ENCODE measurements at regions not wholly inside any gene's neighbourhood (a gene's known extent, or its start where the extent isn't known, plus 50 kb on each side); places are given as distances from the start of the nearest gene placed in this dataset.

DNA sequence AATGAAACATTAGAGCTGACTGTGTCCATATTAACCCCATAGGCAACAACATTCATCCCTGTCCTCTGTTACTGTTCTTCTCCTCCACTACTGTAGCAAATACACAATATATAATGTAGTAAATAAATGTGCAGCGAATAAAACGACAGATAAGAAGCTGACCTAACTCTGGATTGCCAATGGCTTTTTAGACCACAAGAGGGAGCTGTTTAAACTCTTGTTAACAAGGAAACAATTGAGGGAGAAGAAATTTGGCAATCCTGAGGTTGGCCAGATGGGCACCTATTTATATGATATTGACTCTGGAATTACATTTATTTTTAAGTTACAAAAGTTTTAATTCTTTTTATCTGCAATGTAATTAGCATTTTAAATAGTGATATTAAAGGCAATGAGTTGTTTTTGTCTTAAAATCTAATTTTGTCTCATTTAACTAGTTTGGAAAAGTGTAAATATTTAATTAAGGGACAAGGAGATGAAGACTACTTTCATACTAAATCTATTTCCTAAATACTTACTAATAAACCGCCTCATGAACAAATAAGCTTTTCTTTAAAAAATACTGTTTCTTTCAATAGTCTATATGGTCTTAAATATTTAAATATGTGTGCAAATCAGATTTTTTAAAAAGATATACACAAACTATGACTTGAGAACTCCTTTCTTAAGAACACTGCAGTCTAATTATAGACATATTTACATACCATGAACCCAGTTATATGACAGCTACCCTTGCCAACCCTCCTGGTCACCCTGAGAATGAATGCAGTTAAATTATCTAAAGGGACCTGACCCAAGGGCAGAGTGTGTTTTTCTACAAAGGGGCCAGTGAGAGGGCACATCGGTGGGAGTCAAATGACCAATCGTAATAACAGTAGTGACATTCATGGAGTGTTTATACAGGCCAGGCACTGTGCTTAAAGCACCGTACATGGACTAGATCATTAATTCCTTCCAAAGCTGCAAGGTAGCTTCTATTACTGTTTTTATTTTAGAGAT is 52.9 kb upstream of the HPF1 start:
- peak; percentile 77 for DNase-seq

GRCh38 chr4:169807934-169808509 is 50.3 kb upstream of the HPF1 start:
- no peak for DNase-seq

All from fibroblast of skin of scalp (primary cell).